ENCODE measurements at regions not wholly inside any gene's neighbourhood (a gene's known extent, or its start where the extent isn't known, plus 50 kb on each side); places are given as distances from the start of the nearest gene placed in this dataset.
A peak's percentile ranks its signal among the peaks of the same experiment; 100 is the strongest.

GRCh38 chr4:112978691-112979472 is 70.6 kb upstream of the ANK2 start:
- Histone ChIP-seq H3K4me1 (no peaks in the 10 kb centered on the region), H3K27me3 (no peaks in the 10 kb centered on the region), H3K9me3 (no peaks in the 10 kb centered on the region), H3K4me3 (no peak overlapping the region), H3K27ac (no peak overlapping the region), H3K36me3 (no peaks in the 10 kb centered on the region)
- TF ChIP-seq CTCF (IDR thresholded peaks at IDR 0.05), result no peak
- intact Hi-C loops (cut with DNase I), result no loop called here
- DNase-seq (no peak), ATAC-seq (no peak)

GRCh38 chr4:112979881-112980421 is 69.5 kb upstream of the ANK2 start:
- H3K36me3 ChIP-seq, result no peaks in the 10 kb centered on the region
- H3K4me3 ChIP-seq, result no peak overlapping the region
- no peaks in the 10 kb centered on the region for H3K27me3 ChIP-seq
- no peaks in the 10 kb centered on the region for H3K4me1 ChIP-seq
- H3K27ac ChIP-seq, result no peak overlapping the region
- TF ChIP-seq CTCF (IDR thresholded peaks at IDR 0.05), result no peak
- no peak for DNase-seq
- ATAC-seq, result peak; percentile 32
- intact Hi-C loops (cut with DNase I), result no loop called here
- no peaks in the 10 kb centered on the region for H3K9me3 ChIP-seq

- ATAC-seq, result no peak
- TF ChIP-seq CTCF (IDR thresholded peaks at IDR 0.05), result no peak
- intact Hi-C loops (cut with DNase I), result no loop called here
Measured at GRCh38 chr4:112982680-112983079, 66.8 kb upstream of the ANK2 start.

GRCh38 chr4:112994732-112995464 is 54.6 kb upstream of the ANK2 start:
- no peak for ATAC-seq
- no peak for TF ChIP-seq CTCF (IDR thresholded peaks at IDR 0.05)
- intact Hi-C loops (cut with DNase I), result no loop called here
- Histone ChIP-seq H3K9me3 (no peaks in the 10 kb centered on the region), H3K36me3 (no peaks in the 10 kb centered on the region), H3K4me1 (no peaks in the 10 kb centered on the region), H3K27ac (no peak overlapping the region), H3K4me3 (no peak overlapping the region), H3K27me3 (no peaks in the 10 kb centered on the region)
- no peak for DNase-seq

More at GRCh38 chr4:112982680-112983079, 66.8 kb upstream of the ANK2 start:
- DNase-seq, result no peak
- Histone ChIP-seq H3K36me3 (no peaks in the 10 kb centered on the region), H3K9me3 (no peaks in the 10 kb centered on the region), H3K4me1 (no peaks in the 10 kb centered on the region), H3K27me3 (no peaks in the 10 kb centered on the region), H3K27ac (no peak overlapping the region), H3K4me3 (no peak overlapping the region)

All from upper lobe of right lung (tissue), 1 donor.